Glomerular visceral epithelial cell (primary cell): ENCODE measurements at regions not wholly inside any gene's neighbourhood (a gene's known extent, or its start where the extent isn't known, plus 50 kb on each side); places are given as distances from the start of the nearest gene placed in this dataset.

Experiments used
- DNase-seq: peaks from one replicate; pipeline ENCODE4 v3.0.0-alpha.2; 2016; ENCODE audit errors: extremely low spot score

DNA sequence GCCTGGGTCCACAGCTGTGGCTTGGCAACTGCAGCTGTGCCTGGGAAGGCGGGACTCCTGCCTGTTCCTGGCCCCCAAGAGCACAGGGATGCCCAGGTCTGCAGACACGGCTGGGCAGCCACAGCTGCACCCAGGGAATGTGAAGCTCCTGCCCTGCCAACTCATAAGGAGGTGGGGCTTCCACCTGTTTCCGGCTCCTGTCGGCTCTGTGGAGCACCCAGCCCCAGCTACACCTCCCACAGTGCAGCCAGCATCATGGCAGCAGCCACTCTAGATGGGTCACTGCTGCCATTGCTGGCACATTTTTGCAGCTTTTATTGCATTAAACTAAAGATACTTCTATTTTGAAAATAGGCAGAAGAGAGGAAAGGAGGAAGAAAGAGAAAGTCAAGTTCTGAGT lies 207.9 kb downstream of the SAMD5 start:
- peak; percentile 22 for DNase-seq

DNA sequence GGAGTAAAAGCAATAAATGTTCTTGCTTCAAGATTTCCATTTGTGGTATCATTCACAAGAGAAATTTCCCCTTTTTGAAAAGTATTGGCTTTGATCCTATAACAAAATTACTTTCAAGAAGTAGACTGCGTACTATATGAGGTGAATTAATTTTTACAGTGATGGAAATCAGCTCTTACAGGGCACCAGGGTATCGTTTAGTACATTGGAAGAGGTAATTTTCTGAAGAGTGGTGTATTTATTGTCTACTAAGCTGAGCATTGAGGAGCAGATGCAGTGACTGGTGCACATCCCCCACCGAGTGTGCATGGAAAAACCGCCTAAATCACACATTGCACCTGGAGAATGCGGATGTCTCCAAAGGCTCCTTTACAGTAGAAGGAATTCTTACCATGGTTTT lies 209.5 kb downstream of the SAMD5 start:
- DNase-seq: no peak

DNA sequence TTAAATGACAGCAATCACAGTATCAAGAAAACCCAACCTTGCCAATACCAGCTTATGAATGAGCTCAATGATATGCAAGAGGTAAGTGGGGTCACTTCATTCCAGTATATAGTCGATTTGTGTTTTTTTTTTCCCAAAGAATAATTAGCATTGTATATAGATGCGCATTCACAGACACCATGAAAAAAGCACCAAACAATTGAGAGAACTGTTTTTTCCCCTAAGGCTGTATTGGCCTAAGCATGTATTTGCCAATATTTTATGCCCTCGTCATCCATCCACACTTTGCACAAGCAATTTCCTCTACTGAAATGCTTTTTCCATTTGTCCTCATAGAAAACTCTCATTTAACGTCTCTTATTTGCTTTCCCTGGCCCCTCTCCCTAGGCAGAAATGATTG lies 213.7 kb downstream of the SAMD5 start:
- DNase-seq: no peak

DNA sequence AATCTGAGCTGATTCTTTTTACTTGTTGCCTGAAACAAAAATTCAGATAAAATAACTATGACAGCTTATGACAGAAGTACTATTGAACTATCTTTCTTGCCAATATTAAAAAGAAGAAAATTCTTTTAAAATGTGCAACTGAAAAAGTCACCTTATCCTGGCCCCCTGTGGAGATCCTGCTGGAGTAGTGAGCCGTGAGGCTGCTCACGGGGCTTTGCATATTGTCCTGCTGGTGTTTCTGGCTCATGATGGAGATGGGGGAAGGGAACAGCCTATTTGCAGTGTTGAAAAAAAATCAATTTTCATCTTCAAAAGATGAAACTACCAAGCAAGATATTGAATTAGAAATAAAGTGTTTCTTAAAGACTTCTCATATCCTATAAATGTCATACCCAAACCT lies 216.0 kb downstream of the SAMD5 start:
- no peak for DNase-seq

DNA sequence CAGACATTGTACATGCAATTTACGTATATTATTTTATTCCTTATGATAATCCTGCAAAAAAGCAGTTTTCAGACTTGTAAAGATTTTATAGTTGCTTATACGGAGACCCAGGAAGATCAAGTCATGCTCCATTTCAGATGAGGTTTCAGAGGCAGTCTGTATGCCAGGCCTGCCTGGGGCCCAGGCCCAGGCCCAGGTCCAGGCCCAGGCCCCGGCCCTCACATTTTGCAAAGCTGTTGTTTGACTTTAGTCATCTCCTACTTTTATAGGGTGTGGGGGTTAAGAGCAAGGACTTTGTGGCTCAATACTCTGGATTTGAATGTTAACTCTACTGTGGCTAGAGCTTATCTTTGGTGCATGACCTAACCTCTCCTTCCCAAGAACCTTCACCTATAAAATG lies 217.9 kb downstream of the SAMD5 start:
- no peak for DNase-seq

DNA sequence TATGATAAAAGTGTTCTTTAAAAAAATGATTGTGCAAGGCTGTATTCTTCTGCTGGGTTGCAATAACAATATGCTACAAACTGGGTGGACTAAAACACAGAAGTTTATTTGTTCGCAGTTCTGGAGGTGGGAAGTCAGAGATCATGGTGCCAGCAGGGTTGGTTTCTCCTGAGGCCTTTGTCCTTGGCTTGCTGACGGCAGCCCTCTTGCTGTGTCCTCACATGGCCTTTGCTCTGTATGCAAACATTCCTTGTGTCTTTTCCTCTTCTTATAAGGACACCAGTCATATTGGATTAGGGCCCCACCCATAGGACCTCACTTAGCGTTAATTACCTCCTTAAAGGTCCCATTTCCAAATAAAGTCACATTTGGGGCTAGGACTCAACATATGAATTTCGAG lies 220.4 kb downstream of the SAMD5 start:
- DNase-seq: no peak

GRCh38 chr6:147733686-147734085 lies 225.2 kb downstream of the SAMD5 start:
- no peak for DNase-seq

DNA sequence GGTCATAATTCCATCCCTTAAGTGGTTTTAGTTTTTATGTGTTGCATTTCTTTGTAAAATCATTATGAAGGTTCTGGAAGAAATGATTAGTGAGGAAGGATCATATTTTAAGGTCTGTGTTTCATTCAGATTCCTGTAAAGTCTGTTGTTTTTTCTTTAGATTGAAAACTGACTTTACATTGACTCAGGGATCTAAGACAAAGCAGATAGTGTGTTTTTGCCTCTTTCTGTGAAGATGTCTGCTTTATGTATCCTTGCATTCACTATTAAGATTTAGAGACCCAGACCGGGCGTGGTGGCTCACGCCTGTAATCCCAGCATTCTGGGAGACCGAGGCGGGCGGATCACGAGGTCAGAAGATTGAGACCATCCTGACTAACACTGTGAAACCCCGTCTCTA lies 225.7 kb downstream of the SAMD5 start:
- no peak for DNase-seq

- DNase-seq: no peak
Measured at GRCh38 chr6:147735924-147736323, 227.4 kb downstream of the SAMD5 start.

DNA sequence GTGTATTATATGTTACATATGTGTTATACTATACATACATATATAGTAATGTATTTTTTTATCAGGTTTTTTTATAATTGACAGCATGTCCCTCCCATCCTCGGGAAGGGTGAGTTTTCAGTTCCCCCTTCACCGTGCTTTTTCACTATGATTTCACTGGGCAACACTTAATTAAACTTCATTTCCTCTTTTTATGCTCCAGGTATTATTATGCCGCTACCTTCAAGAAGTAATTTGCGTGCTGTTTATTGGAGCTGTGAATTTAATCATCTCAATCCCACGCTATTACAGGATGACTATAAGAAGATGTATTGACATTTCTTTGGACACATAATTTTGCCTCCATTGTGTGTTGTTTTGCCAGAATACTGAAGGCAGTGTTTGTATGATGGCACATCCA lies 228.6 kb downstream of the SAMD5 start:
- DNase-seq: no peak

DNA sequence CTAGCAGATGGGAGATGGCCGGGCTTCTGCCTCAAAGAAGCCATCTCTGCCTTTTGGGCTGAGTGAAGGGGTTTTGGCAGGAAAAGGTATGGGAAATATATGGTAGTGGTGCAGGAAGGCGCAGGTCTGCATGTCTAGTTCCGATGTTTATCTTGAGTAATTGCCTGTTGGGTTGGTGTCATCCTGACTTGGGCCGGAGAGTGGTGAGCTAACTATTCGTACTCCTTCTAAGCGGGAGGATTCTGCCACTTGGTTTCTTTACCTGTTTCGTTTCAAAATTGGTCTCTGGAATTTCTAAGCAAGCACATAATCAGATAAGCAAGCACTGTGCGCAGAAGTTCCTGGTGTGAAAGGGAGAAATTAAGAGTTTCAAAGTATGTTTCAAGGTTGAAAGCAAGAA lies 229.6 kb downstream of the SAMD5 start:
- DNase-seq: no peak

GRCh38 chr6:147738516-147739162 lies 230.1 kb downstream of the SAMD5 start:
- no peak for DNase-seq

DNA sequence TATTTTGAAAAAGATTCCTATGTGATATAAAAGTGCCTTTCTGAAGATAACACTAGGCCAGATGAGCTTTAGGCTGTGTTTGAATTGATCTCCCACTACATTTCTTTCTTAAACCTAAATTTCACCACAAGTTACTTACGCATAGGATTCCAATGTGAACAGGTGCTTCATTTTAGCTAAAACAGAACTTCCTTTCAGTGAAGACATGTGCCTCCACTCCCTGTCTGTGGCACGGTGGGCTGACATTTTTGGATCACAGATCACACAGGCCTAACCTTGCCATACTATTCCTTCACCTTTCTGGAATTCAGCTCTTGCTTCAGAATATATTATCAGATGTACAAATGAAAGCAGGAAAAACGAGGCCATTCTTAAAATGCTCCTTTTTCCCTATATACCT lies 231.8 kb downstream of the SAMD5 start:
- no peak for DNase-seq

DNA sequence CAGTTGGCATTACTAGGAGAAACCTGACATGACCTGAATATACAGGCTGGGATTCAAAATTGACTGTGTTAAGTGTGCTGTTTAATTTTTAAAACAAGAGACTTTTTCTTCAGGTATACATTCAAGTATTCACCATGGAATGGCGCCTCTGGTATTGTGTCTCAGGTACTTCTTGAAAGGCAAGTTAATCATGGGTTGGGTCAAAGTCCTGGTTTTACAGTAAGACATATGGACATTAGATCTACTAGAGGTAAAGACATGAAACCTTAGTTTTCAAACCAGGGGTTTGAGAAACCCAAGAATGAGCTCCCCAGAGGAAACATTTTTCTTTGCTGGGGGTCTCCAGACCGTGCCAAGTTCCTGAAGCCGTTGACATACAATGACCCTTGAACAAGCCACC lies 232.4 kb downstream of the SAMD5 start:
- DNase-seq: no peak

DNA sequence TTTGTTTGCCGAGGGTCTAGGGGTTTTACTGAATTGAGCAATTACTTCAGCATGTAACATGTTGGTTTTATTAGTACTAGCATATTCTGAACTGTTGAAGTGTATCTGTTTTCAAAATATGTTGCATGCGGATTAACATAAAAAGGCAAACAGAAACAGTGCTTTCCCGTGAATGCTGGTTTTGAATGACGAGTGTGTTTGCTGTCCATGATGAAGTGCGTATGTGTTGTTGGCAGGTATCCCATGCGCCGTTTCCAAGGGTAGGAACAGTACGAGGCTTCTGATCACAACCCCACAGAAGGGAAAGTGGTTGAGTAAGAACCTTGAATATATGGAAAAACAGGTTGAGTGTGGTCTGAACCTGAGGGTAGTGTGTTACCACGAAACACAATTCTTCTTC lies 232.9 kb downstream of the SAMD5 start:
- no peak for DNase-seq

DNA sequence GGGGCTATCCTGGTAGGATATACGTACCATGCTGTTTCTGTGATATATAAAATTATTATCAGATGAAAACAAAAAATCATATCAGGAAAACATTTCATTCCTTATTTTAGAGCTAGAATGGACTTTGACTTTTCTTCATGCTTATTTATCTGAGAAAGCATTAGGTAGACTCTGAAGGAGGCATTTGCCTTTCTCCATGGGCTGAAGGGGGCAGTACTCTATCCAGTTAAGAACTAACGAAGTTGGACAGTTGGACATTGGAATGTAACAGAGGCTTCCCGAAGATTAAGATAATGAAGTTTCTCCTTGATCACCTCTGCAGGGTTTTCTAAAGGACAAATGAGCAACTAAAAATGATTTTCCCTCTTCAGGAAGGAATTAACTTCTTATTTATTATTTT lies 233.9 kb downstream of the SAMD5 start:
- DNase-seq: no peak

GRCh38 chr6:147744012-147744411 lies 235.5 kb downstream of the SAMD5 start:
- DNase-seq: no peak

DNA sequence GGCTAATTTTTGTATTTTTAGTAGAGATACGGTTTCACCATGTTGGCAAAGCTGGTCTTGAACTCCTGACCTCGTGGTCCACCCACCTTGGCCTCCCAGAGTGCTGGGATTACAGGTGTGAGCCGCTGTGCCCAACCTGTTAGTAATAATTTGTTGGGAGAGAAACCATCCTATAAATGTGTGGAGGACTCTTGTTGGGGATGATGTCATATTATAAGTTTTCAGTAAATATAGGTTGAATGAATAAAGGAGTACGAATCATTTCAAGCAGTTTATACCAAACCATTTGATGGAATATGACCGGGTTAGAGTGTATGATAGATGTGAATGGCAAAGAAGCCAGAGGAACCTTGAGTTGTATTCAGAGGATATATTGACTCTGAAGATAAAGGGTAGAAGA lies 240.8 kb downstream of the SAMD5 start:
- no peak for DNase-seq

DNA sequence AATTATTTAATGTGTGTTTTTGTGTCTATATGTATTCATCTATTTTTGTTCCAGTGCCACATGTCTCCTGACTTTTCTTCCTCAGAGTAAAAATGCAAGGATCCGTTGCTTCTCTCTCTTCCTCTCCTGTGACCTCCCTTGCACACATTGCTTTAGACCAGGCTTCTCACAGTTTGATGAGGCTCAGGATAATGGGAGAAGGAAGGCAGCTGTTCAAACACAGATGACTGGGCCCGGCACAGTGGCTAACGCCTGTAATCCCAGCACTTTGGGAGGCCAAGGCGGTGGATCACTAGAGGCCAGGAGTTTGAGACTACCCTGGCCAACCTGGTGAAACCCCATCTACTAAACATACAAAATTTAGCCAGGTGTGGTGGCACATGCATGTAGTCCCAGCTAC lies 241.9 kb downstream of the SAMD5 start:
- no peak for DNase-seq

DNA sequence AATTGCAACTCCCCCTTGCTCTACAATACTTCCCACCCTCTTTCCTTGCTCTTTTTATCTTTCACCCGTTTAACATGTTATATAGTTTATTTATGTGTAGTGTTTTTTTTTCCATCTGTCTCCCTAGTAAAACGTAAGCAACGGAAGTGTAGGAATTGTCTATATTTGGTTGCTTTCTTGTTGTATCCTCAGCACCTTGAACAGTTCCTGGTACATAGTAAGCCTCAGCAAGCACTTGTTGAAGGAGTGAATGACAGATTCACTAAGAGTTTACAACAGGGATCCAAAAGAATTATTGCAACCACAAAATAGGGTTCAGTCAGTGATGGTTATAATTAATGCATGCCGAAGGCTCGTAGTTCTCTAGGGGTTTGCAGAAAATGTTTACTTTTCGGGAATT lies 242.7 kb downstream of the SAMD5 start:
- DNase-seq: no peak

GRCh38 chr6:147752689-147753403 lies 244.4 kb downstream of the SAMD5 start:
- DNase-seq: no peak

DNA sequence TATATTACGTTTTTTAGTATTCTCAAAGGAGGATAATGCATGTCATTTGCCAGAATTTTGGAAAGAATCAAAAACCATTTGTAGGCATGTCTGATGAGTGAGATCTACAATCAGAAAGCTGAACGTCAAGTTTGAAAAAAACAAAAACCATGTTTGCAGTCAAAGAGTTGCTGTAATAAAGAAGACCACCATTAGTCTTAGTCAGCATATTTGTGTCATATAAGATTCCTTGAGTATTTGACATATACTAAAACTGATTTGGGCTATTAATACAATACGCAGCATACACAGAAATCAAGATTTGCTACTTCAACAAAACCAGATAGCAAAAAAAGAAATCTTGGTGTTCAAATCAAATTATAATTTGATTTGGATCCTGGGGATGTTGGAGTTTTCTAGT lies 247.5 kb downstream of the SAMD5 start:
- DNase-seq: no peak

- no peak for DNase-seq
Measured at GRCh38 chr6:147756891-147757290, 248.4 kb downstream of the SAMD5 start.

GRCh38 chr6:147757291-147757690 lies 248.8 kb downstream of the SAMD5 start:
- no peak for DNase-seq
